ENCODE measurements at regions not wholly inside any gene's neighbourhood (a gene's known extent, or its start where the extent isn't known, plus 50 kb on each side); places are given as distances from the start of the nearest gene placed in this dataset.
A peak's percentile ranks its signal among the peaks of the same experiment; 100 is the strongest.

- Histone ChIP-seq H3K36me3 (replicated peaks in 1 of 2; ENCODE audit: control insufficient read depth in 1 of 2, insufficient read depth in 2 of 2, low read length in 1 of 2) (no peaks in the 10 kb centered on the region), H3K27me3 (ENCODE audit: insufficient read depth) (no peaks in the 10 kb centered on the region), H3K4me3 (ENCODE audit: low read depth in 2 of 2, low read length in 1 of 2) (peak overlapping the region; percentile 38 to 65; a peak in 3 of 4 replicates), H3K4me1 (ENCODE audit: control insufficient read depth in 1 of 2, insufficient read depth in 2 of 2, low read depth in 1 of 2, low read length in 1 of 2) (peaks cover 4 to 11% of the 10 kb centered on the region in 2 experiments; a peak in 2 of 4 replicates), H2AFZ (ENCODE audit: low read depth) (peak overlapping the region; percentile 99), H3K4me2 (peak overlapping the region; percentile 95), H3F3A (replicated peaks; ENCODE audit: insufficient read depth) (no peaks in the 10 kb centered on the region), H3K9ac (peak overlapping the region; percentile 72), H4K20me1 (ENCODE audit: insufficient read depth) (no peaks in the 10 kb centered on the region), H3K27ac (ENCODE audit: low read depth in 2 of 2, low read length in 1 of 2) (peak overlapping the region in 1 of 2 experiments; percentile 63; a peak in 2 of 4 replicates), H3K9me2 (no peaks in the 10 kb centered on the region), H3K79me2 (ENCODE audit: insufficient read depth) (no peaks in the 10 kb centered on the region), H3K9me3 (no peaks in the 10 kb centered on the region)
- CTCF ChIA-PET = no interaction called here
- WGBS (ENCODE audit: low lambda C conversion rate) = 8% methylated on average over 15 of the region's 18 CpGs
- no peak for DNase-seq
- TF ChIP-seq, protein P1, sequence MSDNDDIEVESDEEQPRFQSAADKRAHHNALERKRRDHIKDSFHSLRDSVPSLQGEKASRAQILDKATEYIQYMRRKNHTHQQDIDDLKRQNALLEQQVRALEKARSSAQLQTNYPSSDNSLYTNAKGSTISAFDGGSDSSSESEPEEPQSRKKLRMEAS (IDR thresholded peaks at IDR 0.05; ENCODE audit: low read depth) = peak; percentile 30; the same call in 1 of the 2 replicates
- no peak for TF ChIP-seq TEAD4 (IDR thresholded peaks at IDR 0.05; ENCODE audit: borderline replicate concordance, insufficient read depth)
- TF ChIP-seq REST (IDR thresholded peaks at IDR 0.05; ENCODE audit: low read depth, low read length) = 0 out of 2 replicates have a peak, but pooled peaks have one; percentile 18
- POLR2A ChIA-PET = no interaction called here
These were observed 479.3 kb upstream of the RUNX1 start for GRCh38 chr21:35528116-35529042.

- H3K4me3 ChIP-seq (ENCODE audit: low read depth in 2 of 2, low read length in 1 of 2) = no peak overlapping the region
- H2AFZ ChIP-seq (ENCODE audit: low read depth) = peak overlapping the region; percentile 99; the same call in 1 of the 2 replicates
- H3K79me2 ChIP-seq (ENCODE audit: insufficient read depth) = no peaks in the 10 kb centered on the region
- CTCF ChIA-PET = no interaction called here
- POLR2A ChIA-PET = no interaction called here
- no peak overlapping the region for H3K9ac ChIP-seq
- H3K36me3 ChIP-seq (replicated peaks in 1 of 2; ENCODE audit: control insufficient read depth in 1 of 2, insufficient read depth in 2 of 2, low read length in 1 of 2) = no peaks in the 10 kb centered on the region
- H3K27me3 ChIP-seq (ENCODE audit: insufficient read depth) = no peaks in the 10 kb centered on the region
- no peak overlapping the region for H3K27ac ChIP-seq (ENCODE audit: low read depth in 2 of 2, low read length in 1 of 2)
- no peaks in the 10 kb centered on the region for H4K20me1 ChIP-seq (ENCODE audit: insufficient read depth)
- no peaks in the 10 kb centered on the region for H3F3A ChIP-seq (replicated peaks; ENCODE audit: insufficient read depth)
- no peaks in the 10 kb centered on the region for H3K9me3 ChIP-seq
- 83% methylated on average over 1 of the region's 1 CpG for WGBS (ENCODE audit: low lambda C conversion rate)
- DNase-seq = no peak
- peaks cover 4 to 11% of the 10 kb centered on the region in 2 experiments; a peak in 2 of 4 replicates for H3K4me1 ChIP-seq (ENCODE audit: control insufficient read depth in 1 of 2, insufficient read depth in 2 of 2, low read depth in 1 of 2, low read length in 1 of 2)
- no peaks in the 10 kb centered on the region for H3K9me2 ChIP-seq
- peak overlapping the region; percentile 7; the same call in 1 of the 2 replicates for H3K4me2 ChIP-seq
- TF ChIP-seq FOSL2 (IDR thresholded peaks at IDR 0.05; ENCODE audit: borderline replicate concordance, low read depth) (no peak), TEAD4 (IDR thresholded peaks at IDR 0.05; ENCODE audit: borderline replicate concordance, insufficient read depth) (no peak), SMC3 (IDR thresholded peaks at IDR 0.05; ENCODE audit: low read depth, low read length) (no peak), REST (IDR thresholded peaks at IDR 0.05; ENCODE audit: low read depth, low read length) (no peak), GATA2 (CRISPR knock-in tag; IDR thresholded peaks at IDR 0.05) (no peak), EZH2phosphoT487 (IDR thresholded peaks at IDR 0.05; ENCODE audit: borderline replicate concordance, low read depth) (no peak), RXRA (IDR thresholded peaks at IDR 0.05; ENCODE audit: borderline replicate concordance, low read depth) (no peak), ZBTB33 (IDR thresholded peaks at IDR 0.05; ENCODE audit: borderline replicate concordance, low read depth) (no peak), CTCF (IDR thresholded peaks at IDR 0.05) (no peak)
- TF ChIP-seq, protein P1 (IDR thresholded peaks at IDR 0.05; ENCODE audit: low read depth) = no peak
These were observed 478.3 kb upstream of the RUNX1 start for GRCh38 chr21:35527358-35527757.

All from SK-N-SH (cell line).